ENCODE measurements at regions not wholly inside any gene's neighbourhood (a gene's known extent, or its start where the extent isn't known, plus 50 kb on each side); places are given as distances from the start of the nearest gene placed in this dataset.

DNA sequence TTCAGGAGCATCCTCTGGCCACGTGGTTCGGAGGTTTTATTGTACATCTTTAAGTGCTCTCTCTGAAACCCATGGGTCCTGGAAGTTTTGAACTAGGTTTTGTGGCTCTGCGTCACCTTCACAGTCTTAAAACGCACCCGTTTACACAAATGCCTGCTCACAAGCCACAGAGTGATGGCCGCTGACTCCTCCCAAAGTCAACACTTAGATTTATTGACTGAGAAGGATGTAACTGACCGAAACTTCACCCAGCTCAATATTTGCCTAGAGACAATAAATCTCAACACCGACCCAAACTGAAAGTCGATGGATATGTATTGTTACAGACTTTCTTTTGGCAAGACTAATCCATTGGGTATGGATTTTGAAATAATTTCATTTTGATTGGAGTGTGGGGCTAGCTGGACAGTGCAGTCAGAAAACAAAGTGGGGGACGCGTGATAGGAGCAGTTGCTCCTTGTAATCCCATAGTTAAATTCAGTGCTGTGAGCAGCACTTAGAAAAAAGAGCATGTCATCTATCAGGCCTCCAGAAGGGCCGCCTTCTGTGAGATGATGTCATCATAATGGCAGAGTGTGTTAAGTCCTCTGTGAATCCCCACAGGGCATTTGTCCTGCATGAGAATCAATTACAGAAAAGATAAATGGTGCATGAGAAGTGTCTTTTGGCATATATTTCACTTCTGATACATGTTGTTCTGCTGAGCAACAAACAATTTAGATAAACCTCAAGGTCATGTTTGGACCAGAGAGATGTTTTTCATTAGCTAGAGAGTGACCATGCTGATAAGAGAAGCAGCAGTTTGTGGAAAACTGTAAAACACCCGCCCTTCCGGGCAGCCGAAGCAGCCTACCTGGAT is 183.7 kb downstream of the INO80D start:
- DNase-seq, result peak; percentile 33

DNA sequence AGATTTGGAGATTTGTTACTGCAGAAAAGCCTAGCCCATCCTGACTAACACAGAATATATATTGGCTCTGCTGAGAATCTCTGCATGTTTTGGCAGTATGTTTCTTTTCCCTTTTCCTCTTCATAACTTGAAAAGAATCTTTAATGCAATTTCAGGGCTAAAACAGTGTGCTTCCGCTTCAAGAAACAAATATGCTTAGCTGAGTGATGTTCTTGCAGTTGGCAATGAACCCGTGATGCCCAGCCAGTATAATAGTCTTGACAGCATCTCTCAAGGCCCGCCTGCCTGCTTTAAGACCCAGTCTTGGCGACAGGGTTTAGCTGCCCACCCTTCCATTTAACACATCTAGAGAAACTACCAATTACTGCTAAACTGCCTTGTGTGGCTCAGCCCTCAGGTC is 184.5 kb downstream of the INO80D start:
- DNase-seq, result no peak

DNA sequence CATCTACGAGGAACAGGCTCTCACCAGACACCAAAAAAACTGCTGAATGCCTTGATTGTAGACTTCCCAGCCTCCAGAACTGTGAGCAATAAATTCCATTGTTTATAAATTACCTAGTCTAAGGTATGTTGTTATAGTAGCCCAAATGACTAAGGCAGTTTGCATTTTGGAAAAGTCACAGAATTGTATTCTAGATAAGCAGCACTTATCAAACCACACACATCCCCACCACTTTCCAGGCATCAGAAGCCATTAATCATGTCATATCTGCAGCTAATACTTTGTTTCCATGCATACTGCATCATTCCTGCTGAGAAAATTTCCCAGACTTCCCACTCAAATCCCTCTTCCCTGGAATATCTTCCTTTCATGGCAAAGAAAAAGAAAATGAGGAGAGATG is 187.2 kb downstream of the INO80D start:
- no peak for DNase-seq

DNA sequence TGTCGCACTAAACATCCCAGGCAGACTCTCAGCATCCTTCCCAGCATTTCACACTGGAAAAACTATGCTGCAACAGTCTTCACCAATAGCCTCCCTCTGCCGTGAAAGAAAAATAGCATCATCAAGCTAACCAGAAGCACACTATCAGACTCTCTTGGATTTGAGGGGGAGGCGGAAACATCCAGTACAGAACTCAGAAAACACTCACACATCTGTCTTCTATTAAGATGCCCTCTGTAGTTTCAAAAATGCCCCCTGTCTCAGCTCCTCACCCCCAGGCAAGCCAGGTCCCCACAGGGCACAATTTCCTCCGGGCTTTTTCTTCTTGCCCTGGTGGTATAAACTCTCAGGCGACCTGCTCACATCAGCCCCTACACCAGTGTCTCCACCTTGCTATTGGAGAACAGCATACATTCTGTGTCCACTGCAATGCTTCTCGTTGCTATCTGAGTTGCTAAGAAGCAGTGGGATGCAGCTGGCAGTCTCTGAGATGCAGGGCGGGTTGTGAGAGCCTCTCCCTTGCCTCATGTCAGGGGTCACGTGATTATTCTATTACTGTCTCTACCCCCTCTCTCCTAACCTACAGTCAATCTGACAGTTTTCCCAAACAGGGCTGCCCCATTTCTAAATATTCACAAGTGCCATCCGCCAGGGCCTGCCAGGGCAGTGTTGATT is 189.9 kb downstream of the INO80D start:
- DNase-seq, result peak; percentile 33

DNA sequence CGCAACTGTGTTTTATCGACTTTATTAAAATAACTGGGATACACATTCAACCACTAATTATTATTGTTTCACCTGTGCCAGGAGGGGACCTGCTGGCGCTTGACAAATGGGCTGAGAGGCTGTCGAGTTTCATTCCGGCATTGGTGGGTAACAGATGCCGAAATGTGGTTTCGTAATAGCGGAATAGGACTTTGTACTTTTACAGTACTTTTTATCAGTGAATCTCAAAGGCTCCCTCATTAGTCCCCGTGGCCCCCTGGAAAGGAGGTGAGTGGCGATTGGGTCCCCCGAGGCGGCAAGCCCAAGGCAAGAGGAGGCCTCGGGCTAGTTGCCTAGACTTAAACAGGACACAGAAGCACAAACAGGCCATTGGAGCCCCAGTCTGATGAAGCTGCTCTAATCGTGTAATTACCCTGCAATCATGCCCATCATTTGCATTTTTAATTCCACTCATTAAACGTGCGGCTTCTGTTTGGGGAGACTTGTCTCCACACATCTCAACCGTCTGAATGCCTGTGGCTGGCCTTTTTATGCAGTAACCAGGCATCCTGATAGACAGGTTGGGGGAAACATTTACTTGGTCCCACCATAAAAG is 193.2 kb downstream of the INO80D start:
- DNase-seq, result no peak

DNA sequence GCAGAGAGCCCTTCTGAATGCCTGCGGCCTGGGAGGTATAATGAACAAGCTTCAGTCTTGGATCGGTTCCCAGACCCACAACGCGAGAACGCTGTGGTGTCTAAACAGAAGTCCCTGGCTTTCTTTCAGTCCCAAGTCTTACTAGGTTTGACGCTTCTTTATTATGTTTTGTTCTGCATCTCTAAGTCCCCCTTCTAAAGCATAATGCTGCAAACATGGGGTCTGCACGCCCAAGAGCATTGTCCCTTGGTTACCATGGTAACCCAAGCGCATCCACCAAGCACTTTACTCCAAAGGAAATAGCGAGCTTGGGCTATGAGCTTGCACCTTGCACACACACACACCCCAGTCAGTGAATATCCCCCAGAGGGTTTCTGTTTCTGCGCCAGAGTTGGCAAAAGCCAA is 193.7 kb downstream of the INO80D start:
- peak; percentile 69 for DNase-seq

DNA sequence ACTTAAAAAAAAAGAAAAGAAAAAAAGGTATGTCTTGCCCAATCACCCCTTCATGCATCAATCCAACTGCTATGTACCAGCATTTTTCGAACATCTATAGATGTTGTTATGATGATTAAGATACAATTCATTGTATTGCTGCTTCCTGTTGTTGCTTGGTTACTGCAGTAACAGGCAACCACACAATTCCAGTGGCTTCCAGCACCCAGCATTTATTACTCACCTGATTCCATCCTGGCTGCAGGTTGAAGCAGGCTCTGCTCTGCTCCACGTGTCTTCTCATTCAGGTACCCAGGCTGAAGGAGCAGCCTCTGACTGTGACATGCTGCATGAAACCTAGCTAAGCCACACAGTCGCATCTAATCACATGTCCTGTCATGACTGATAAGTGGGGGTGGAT is 196.9 kb downstream of the INO80D start:
- DNase-seq, result no peak

DNA sequence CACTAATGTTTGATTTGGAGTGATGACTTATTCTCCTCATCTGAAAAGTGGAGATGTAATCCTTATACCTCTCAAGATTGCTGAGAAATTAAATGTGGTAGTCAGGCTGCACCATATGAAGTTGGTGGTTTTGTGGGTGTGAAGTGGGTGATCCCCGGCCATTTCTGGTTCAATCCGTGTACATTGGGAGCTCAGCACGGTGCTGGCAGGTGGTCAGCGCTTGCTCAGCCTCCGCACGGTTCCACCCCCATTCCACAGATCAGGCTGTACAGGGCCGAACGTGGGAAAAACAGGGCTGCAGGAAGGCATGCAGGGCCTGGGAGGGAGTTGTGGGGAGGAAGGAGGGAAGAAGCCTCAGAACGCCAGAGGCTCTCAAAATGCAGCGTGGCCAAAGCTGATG is 198.3 kb downstream of the INO80D start:
- DNase-seq, result no peak

DNA sequence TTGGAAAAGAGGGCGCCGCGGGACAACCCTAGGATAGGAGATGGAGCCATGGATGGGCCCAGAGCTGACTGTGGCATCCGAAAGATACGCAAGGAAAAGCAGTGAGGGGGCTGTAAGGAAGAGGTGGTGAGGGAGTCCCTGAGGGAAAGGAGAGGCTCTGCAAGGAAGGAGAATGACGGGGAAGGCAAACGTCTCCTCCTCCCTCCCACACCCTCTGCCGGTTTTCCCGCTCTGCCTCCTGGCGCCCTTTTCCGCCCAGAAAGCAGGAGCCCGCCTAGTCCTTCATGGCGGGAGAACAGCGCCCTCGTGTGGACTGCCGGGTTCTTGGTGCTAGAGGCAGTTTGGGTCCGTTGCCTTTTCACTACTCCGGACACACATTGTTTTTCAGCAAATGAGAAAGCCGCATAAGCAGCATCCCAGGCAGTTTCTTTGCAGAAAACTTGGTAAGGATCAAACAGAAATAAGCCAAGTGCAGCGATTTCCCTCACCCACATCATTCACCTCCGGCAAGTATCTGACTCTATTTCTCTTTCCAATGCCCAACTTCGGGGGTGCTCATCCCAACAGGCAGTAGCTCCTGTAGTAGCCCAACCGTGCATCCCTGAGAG is 200.4 kb downstream of the INO80D start:
- DNase-seq, result peak; percentile 88

DNA sequence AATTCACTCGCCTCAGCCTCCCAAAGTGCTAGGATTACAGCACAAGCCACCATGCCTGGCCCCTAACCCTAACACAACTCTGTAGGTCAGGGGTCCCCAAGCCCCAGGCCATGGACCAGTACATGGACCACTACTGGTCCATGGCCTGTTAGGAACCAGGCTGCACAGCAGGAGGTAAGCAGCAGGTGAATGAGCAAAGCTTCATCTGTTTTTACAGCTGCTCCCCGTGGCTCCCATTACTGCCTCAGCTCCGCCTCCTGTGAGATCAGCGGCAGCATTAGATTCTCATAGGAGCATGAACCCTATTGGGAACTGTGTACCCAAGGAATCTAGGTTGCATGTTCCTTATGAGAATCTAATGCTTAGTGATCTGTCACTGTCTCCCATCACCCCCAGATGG is 201.7 kb downstream of the NRP2 start:
- DNase-seq, result no peak

DNA sequence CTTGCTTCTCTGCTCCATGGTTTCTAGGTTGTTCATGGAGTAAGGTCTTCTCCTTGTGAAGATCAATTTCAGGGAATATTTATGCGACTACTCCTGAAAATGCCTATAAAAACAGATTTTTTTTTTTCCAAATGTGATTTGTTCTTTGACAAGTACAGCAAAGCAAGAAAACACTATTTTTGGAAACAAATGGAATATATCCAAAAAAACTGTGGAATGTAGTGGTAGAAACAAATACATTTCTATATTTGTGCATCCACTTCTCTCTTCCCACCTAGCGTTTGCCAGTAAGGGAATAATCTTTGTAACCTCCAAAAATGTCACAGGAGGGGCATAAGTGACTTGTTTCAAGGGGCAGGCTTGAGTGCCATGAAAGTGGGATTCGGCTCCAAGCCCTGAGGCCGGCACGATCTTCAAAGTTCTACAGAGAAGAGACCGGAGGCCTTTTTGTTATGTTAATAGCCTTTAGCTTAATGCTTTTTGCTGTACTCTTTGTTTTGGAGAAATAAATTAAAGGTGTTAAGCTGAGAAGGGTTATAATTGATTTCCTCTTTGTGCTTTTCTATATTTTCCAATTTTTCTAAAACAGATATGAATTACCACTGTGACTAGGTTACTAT is 200.6 kb downstream of the NRP2 start:
- no peak for DNase-seq

DNA sequence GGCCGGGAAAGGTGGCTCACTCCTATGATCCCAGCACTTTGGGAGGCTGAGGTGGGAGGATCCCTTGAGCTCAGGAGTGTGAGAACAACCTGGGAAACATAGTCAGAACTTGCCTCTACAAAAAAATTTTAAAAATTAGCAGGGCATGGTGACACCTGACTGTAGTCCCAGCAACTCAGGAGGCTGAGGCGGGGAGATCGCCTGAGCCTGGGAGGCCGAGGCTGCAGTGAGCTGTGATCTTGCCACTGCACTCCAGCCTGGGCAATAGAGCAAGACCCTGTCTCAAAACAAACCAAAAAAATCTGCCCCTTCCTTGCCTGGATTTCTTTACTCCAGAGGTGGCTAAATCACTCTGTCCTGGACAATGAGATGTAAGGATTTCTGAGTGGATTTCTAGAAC is 197.7 kb downstream of the NRP2 start:
- no peak for DNase-seq

DNA sequence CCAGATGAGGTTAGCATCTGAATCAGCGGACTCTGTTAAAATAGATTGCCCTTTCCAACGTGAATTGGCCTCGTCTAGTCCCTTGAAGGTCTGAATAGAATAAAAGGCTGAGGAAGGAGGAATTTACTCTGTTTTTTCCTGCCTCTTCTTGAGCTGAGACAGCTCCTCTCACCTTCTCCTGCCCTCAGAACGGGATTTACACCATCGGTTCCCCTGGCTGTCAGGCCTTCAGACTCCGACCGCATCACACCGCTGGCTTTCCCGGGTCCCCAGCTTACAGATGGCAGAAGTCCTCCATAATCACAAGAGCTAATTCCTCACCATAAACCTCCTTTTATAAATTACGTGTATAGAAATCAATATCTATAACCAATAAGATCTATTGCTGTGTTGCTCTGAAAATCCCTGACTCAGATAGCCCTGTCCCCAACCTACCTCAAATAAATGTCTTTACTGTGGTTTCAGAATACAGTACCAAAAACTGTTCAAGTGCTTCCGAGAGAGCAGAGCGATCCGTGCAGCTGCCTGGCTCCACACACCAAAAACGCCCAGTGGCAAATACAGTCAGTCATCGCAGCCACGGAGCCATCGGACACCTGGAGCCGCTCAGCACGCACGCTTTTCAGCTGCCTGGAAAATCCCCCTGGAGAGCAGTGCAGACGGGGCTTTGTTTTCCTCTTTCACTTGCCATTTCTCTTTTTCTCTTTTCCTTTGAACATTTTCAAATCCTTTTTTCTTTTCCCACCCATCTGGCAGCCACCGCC is 196.9 kb downstream of the NRP2 start:
- DNase-seq, result peak; percentile 86

DNA sequence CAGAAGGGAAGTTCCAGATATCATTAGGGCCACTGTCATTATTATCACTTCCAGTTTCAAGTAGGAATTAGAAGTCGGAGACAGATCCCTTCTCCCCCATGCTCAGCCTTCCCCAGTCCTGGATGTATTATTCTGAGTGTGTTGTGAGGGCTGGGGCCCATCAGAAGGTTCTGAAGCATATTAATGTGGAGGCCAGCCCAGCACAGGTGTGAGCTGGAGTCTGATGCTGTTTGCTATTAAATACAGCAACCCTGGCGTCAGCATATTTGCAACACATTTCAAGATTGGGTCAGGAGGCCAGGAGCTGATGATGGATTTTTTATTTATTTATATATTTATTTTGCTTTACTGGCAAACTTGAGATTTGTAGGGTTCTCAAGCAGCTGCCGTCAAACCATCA is 195.2 kb downstream of the NRP2 start:
- DNase-seq, result no peak

DNA sequence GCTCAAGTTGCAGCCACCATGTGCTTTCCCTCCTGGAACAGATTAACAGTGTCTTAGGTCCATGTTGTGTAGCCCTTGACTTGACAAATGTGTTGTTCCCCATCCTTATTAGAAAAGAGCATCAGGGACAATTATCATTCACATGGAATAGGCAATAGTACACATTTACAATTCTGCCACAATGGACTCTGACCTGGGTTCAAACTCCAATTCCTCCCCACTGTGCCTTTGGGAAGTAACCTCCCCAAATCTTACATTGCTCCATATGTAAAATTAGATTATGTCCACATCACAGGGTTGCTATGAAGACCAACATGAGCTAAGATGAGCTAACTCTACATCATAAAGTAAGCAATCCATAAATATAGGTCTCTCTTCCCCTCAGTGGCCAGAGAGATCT is 193.8 kb downstream of the NRP2 start:
- DNase-seq, result no peak

DNA sequence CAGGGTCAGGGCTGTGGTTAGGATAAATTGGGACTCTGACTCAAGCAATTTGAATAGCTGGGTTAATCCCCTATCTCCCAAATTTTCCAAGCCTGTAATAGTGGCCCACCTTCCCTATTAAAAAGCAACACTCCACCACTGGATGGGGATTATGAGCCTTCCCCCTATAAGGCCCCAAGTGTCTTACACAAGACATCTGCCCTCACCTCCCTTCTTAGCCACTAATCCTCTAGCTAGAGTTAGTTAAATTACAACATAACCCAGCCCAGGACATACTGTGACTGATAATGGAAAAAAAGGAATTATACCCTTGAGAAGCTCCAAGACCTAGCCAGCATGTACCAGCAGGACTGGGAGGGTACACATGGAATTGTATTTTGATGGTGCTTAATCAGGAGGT is 190.4 kb downstream of the NRP2 start:
- DNase-seq, result no peak

DNA sequence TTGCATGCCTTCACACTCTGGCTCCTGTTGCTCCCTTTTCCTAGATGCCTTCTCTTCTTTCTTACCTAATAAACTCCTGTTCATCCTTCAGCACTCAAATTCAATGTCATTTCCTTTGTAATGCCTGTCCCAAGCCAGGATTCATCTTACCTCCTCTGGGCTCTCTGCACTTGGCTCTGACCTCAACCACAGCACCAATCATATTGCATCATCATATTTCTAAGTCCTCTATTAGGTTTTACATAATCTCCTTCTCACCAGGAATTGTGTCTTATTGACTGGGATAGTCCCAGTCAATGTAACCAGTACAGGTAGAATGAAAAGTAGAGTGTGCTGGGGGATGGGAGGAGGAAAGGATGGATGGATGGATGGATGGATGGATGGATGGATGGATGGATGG is 187.1 kb downstream of the NRP2 start:
- no peak for DNase-seq

DNA sequence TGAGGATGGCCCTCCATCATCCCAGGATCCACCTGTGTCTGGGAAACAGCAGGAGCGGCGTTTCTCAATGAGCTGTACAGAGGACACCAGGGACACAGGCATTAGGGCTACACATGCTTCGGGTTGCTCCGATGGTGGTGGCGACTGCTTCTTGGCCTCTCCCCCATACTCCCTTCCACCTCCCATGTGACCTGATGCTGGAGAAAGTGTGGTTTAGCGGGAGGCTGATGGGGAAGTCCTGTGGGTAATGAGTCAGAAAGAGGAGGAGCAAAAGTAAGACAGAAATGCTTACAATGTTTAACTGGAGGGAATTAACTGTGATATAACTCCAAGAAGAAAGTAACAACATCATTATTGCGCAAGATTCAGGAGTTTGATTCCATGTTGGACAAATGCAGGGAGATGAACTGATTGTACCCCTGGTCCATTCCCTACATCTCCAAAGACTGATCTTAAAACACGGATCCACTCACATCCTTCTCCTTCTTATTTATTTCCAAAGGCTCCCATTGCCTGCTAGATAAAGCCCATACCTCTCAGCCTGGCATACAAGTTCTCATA is 186.6 kb downstream of the NRP2 start:
- DNase-seq, result no peak

DNA sequence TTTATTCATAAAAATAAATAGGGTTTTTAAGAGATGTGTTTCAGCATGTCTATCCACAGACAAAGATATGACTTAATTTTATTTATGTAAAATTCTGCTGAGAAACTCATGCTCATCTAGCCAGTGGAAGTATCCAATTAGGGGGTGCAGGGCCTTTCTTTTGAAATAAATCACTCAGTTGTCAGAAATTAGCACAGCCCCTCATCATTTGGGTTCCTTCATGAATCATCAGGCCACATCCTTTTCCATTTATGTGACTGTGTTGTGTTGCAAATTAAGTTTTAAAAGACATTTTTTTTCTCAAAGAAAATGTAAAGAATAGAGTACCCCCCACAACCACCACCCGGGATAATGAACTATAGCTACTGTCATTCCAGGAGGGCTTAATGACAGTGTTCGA is 185.8 kb downstream of the NRP2 start:
- no peak for DNase-seq

DNA sequence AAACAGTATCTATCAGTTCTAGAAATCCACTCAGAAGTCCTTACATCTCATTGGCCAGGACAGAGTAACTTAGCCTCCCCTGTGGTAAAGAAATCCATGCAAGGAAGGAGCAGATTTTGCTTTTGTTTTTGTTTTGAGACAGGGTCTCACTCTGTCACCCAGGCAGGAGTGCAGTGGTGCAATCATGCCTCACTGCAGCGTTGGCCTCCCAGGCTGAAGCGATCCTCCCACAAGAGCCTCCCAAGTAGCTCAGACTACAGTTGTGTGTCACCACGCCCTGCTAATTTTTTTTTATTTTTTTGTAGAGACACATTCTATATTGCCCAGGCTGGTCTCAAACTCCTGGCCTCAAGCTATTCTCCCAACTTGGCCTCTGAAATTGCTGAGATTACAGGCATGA is 185.1 kb downstream of the NRP2 start:
- DNase-seq, result no peak

DNA sequence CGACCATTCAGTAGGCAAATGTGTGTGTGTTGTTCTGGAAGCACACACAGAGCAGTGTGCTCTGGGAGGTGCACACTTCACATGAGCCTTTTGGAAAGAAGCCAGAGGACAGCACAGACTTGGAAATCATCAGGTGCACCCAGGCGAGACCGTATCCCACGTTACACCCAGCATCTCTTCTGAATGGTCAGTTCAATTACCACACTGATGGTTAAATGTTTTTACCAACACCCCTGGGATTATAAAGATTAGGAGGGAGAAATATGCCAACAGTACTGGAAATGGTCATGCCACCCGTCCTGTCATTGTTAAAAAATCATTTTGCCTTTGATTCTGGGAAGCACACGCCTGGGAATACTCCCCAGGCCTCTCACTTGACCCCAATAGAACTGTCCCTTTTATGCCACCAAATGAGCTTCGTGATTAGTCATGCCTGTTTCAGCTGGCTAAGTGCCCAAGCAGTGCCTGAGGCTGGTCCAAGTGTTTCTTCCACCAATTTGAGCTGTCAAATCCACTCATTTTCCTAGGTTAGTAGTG is 183.7 kb downstream of the NRP2 start:
- peak; percentile 36 for DNase-seq
